HuH-7 (cell line): ENCODE measurements at regions not wholly inside any gene's neighbourhood (a gene's known extent, or its start where the extent isn't known, plus 50 kb on each side); places are given as distances from the start of the nearest gene placed in this dataset.

Experiments used
- DNase-seq: peaks from one replicate; pipeline ENCODE4 v3.0.0; 2011; ENCODE audit warnings: low spot score

DNA sequence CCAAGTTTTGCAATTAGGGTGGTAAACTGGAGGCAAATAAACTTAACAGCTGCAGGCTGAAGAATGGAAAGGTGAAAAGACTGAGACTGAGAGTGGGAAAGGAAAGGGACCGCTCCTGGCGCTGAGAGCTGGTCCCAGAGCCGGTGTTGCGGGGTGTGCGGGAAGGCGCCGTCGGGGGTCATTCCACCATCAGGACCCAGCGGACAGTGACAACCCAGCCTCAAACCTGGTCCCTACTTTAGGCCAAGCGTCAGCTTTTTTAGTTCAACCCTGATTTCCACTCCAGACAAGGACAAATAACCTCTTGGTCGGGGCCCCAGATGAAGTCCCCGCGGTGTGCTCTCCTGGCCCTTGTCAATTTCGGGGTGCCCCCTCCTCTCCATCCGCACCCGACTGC lies 145.8 kb upstream of the ETS2 start:
- no peak for DNase-seq

DNA sequence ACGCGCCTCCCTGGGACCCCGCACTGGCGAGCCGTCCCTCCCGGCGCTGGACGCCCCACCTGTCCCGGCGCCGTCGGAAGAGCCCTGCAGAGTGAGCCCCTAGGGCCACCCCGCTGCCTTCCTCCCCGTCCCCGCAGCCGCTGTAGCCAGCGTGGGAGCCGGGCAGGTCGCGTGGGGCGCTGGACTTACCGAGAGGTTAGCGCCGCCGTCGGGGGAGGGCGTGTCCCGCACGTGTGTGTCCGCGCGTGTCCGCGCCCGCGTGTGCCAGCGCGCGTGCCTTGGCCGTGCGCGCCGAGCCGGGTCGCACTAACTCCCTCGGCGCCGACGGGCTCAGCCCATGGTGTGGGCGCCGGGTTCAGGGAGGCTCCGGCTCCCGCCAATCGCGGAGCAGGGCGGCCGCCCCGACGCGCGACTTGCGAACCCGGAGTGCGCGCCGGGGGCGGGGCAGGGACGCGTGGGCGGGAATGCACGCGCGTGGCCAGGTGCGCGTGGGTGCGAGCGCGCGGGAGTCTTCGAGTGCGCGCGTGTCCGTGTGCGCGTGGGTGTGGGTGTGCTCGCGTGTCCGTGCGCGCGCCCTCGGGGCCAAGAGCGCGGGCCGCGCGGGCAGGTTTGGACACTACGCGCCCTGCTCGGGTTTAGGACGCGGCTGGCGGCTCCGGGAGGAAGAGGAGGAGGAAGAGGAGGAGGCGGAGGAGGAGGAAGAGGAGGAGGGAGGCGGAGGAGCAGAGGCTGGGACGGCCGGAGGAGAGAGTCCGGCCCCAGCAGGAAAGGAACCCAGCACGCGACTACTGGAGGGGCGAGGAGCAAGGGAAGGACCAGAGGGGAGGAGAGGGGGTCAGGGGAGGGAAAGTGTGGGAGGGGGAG lies 145.2 kb upstream of the ETS2 start:
- no peak for DNase-seq

DNA sequence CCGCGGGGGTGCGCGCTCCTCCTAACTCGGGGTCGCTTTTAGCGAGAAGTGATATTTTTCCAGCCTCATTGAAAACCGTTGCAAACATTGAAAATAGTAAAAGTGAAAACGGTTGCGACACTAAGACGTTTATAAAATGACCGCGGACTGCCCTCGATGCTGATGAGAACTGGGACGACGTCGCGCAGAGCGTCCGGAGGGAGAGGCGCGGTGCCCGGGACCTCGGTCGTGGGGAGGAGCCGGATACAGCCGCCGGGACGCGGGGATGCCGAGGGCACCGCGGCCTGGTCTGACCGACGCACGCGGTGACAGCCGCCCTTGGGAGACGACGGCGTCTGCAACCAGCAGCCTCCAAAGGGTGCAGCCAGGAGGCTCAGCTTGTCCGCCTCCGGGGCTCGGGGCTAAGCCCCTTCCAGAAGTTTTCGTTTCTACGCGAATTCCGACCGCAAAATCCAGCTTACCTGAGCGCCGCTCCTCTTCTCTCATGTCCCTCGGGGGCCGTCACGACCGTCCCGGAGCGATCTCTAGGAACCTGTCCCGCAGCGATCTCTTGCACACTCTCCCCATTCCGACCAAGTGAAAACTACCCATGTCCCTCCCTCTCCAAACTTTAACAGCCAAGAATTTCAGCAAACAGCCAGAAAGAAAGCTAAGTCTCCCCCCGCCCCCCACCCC lies 144.4 kb upstream of the ETS2 start:
- DNase-seq: no peak

- no peak for DNase-seq
Observed at GRCh38 chr21:38661889-38662568, 143.7 kb upstream of the ETS2 start.

- no peak for DNase-seq
Observed at GRCh38 chr21:38663282-38663681, 142.4 kb upstream of the ETS2 start.

GRCh38 chr21:38664315-38664714 lies 141.4 kb upstream of the ETS2 start:
- no peak for DNase-seq

GRCh38 chr21:38664841-38665240 lies 140.9 kb upstream of the ETS2 start:
- DNase-seq: no peak

- DNase-seq: no peak
Observed at GRCh38 chr21:38667291-38667870, 138.3 kb upstream of the ETS2 start.

DNA sequence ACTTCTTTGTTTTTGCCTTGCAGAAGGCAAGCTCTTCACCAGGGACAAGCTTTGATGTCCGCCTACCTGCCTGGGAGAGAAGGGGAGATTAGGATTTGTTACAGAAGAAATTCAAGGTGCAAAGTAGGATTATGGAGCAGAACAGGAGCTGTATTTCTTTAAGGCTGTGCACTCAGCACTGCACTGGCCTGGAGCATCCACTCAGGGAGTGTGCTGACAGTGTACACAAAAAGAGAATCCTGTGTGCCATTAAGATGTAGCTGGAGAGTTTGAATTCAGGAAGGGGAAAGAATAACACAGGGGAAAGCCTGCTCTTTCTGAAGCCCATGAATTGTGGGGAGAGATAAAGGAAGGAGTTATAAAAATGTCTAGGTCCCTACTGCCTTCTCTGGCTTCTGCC lies 137.7 kb upstream of the ETS2 start:
- no peak for DNase-seq

- DNase-seq: no peak
Observed at GRCh38 chr21:38668541-38668940, 137.2 kb upstream of the ETS2 start.

GRCh38 chr21:38669186-38669585 lies 136.5 kb upstream of the ETS2 start:
- peak; percentile 42 for DNase-seq

GRCh38 chr21:38670861-38671260 lies 134.9 kb upstream of the ETS2 start:
- no peak for DNase-seq

- no peak for DNase-seq
Observed at GRCh38 chr21:38671773-38672172, 134.0 kb upstream of the ETS2 start.

DNA sequence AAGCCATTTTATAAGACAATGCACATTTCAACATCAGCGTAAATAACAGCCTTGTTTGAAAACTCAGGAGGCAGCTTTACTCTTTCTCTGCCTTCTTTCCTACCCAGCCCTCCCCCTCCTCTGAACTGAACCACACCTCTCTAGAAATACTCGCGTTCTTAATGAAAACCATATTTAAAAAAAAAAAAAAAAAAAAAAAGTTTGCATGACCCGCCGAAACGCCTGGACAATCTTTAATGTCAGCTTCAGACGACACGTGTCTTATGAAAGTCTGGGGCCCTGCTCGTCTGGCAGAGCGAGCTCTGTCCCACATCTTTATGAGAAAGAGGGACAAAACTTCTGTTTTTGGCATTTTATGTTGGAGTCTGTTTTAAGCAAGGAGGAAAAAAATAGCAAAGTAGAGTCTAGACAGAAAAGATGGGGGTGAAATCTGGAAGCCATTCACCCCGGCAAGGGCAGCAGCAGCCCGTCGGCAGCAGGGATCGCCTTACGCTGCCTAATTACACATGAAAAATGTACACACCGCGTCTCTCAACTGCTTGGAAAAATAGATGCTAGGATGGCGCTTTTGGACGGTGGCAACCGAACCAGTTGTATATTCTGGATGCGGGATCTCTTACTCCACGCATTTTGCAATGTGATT lies 130.4 kb upstream of the ETS2 start:
- DNase-seq: no peak

DNA sequence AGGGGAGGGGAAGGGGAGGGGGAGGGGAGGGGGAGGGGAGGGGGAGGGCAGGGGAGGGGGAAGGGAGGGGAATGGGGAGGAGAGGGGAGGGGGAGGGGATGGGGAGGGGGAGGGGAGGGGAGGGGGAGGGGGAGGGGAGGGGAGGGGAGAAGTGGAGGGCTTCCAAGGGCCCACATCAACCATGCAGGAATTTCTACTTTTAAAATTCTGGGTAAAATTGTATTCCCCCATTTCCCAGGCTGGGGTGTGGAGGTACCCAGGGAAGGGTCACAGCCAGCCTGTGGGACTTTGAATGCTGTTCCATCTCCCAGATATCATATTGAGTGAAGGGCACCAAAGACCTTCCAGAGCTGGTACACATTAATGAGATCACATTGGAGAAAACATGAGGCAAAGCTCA lies 126.9 kb upstream of the ETS2 start:
- no peak for DNase-seq

DNA sequence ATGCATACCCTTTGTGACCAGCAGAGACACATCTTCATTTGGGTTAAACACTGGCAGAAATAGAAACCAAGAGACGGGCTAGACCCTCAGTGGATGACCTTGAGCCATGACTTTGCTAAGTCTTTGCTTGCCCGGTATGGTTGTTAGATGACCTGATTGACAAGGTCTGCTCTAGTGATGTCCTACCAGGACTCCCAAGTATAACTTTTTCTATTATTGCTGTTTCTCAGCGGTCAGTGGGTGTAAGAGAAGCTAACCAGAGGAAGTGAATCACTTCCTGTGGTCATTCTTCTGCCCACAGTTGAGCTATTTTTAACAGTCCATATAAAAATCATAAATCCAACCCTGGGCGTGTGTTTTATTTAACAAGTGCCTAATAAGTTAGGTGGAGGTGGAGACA lies 126.2 kb upstream of the ETS2 start:
- no peak for DNase-seq

DNA sequence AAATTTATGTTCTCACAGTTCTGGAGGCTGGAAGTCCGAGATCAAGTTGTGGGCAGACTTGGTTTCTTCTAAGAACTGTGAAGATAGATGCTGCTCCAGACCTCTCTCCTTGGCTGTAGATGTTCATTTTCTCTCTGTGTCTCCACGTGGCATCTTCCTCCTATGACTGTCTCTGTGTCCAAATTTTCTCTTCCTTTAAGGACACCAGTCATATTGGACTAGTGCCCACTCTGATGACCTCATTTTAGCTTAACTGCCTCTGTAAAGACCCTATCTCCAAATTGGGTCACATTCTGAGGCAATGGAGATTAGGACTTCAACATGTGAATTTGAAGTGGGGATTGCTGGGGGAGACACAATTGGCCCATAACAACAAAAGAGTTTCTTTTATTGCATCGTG lies 125.3 kb upstream of the ETS2 start:
- DNase-seq: no peak

DNA sequence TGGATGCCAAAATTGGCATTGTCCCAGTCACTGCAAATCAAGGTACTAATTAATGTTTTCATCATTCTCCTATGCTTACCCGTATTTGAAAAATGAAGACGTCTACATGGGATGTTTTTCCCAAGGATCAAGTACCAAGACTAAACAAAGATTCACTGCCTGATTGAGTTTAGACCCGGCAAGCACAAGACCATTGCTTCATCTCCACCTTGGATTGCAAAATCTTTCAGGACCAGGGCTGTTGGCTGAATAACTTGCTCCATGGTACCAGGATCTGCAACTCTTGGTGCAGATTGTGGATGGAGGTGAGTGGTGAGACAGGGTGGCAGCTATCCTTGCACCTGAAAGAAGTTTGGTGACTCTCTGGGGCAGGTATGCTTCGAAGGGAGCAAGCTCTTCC lies 122.5 kb upstream of the ETS2 start:
- no peak for DNase-seq

GRCh38 chr21:38688068-38688467 lies 117.7 kb upstream of the ETS2 start:
- DNase-seq: no peak

DNA sequence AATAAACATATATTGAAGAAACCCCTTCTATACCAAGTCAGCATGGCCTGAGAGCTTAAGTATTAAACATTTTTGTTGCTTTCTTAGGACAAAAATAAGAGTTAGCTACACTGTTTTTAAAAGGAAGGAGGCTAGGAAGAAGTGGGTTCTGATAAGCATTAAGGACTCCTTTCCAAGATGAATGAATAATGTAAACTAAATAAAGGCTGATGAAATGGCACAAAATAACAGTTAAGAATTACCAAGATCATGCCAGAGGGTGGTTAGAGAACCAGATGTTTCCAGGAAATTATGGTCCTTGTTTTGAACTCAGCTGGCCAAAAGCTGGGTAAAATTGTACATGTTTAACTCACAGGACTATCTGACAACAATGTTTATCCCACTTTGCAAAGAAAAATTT lies 114.1 kb upstream of the ETS2 start:
- DNase-seq: no peak

DNA sequence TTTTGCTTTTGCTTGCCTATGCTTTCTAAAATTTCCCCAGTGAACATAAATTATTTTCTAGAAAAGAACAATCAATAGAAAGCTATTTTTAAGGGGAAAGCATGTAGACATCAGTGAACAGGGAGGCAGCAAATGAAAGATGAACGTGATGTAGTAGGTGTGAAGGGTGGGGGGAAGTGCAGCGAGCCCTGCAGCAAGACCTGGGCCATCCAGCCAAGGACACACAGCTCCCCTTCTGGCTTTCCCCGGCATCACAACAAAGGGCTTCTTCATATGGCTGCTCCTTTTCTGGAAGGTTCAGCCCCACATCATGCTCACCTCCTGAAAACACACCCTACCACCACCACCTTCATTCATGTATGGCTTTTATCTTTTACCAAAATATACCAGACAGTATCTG lies 109.2 kb upstream of the ETS2 start:
- DNase-seq: no peak

- DNase-seq: peak; percentile 30
Observed at GRCh38 chr21:38699048-38699447, 106.7 kb upstream of the ETS2 start.
